ENCODE measurements at regions not wholly inside any gene's neighbourhood (a gene's known extent, or its start where the extent isn't known, plus 50 kb on each side); places are given as distances from the start of the nearest gene placed in this dataset.

GRCh38 chrX:117147249-117147648 is 684.5 kb upstream of the CT83 start:
- TF ChIP-seq CTCF (IDR thresholded peaks at IDR 0.05) = no peak
- no peak for TF ChIP-seq POLR2A (IDR thresholded peaks at IDR 0.05)
